ENCODE measurements at regions not wholly inside any gene's neighbourhood (a gene's known extent, or its start where the extent isn't known, plus 50 kb on each side); places are given as distances from the start of the nearest gene placed in this dataset.

GRCh38 chr5:57540823-57541222 lies 58.2 kb upstream of the ACTBL2 start:
- TF ChIP-seq CTCF (IDR thresholded peaks at IDR 0.05) = no peak
- no peak for TF ChIP-seq POLR2A (IDR thresholded peaks at IDR 0.05)
- TF ChIP-seq POLR2AphosphoS5 (IDR thresholded peaks at IDR 0.05) = no peak
- TF ChIP-seq EP300 (IDR thresholded peaks at IDR 0.05) = no peak
